IMR-90 (cell line): ENCODE measurements at regions not wholly inside any gene's neighbourhood (a gene's known extent, or its start where the extent isn't known, plus 50 kb on each side); places are given as distances from the start of the nearest gene placed in this dataset.

Experiments used
- ATAC-seq: fragments of 200-7000 bp; cut with Tn5 transposase; 2 replicates; pipeline ENCODE4 v1.9.1; 2020; ENCODE audit warnings: low read depth, mild to moderate bottlenecking, moderate library complexity
- BruUV-seq: library from RNA; stranded (reverse); fragments of 400-500 nt; replicated peaks from 2 replicates; lab custom pipeline; 2021; lab: Mats Ljungman, UMichigan
- CTCF ChIA-PET: fragments of 300-600 bp; formaldehyde crosslinking; extraction: SDS; loops from one replicate; lab custom pipeline; 2021; ENCODE audit warnings: antibody characterized with exemption; lab: Yijun Ruan, JAX
- POLR2A ChIA-PET: fragments of 300-600 bp; sonication (Branson Sonifier 250); formaldehyde crosslinking; loops from one replicate; lab custom pipeline; 2022; ENCODE audit warnings: antibody characterized with exemption; ENCODE audit not compliant: unreplicated experiment; lab: Charles Lee
- DNase-seq: peaks from one replicate; pipeline ENCODE4 v3.0.0; 2013
- H2AFZ ChIP-seq: replicated peaks from 2 replicates; pipeline ENCODE3; 2013; ENCODE audit warnings: low read length, mild to moderate bottlenecking; ENCODE audit not compliant: poor library complexity
- H2AK5ac ChIP-seq: 2 replicates; pipeline ENCODE4 v1.6.1; 2013; ENCODE audit warnings: low read depth, low read length, inconsistent platforms
- H2AK9ac ChIP-seq: replicated peaks from 2 replicates; pipeline ENCODE3; 2013; ENCODE audit warnings: mild to moderate bottlenecking, low read depth, low read length, moderate library complexity; ENCODE audit not compliant: poor library complexity
- H2BK120ac ChIP-seq: 2 replicates; pipeline ENCODE4 v1.6.1; 2013; ENCODE audit warnings: low read depth, low read length, inconsistent platforms
- H2BK15ac ChIP-seq: 3 replicates; pipeline ENCODE4 v1.6.1; 2013; ENCODE audit warnings: low read depth, low read length, inconsistent platforms
- H2BK20ac ChIP-seq: 2 replicates; pipeline ENCODE4 v1.6.1; 2013; ENCODE audit warnings: low read depth, mild to moderate bottlenecking, inconsistent platforms, low read length, moderate library complexity
- H2BK5ac ChIP-seq: 2 replicates; pipeline ENCODE4 v1.6.1; 2013; ENCODE audit warnings: mild to moderate bottlenecking, low read depth, low read length, inconsistent platforms; ENCODE audit not compliant: poor library complexity, severe bottlenecking
- H3K14ac ChIP-seq: replicated peaks from 2 replicates; pipeline ENCODE4 v1.6.1; 2013; ENCODE audit warnings: low read depth, low read length, inconsistent platforms
- H3K18ac ChIP-seq: 2 replicates; pipeline ENCODE4 v1.6.1; 2013; ENCODE audit warnings: low read depth, low read length, control low read depth
- H3K23ac ChIP-seq: 2 replicates; pipeline ENCODE4 v1.6.1; 2013; ENCODE audit warnings: low read depth, low read length, inconsistent platforms
- H3K27ac ChIP-seq: 2 replicates; pipeline ENCODE4 v1.5.1; 2013; ENCODE audit warnings: mild to moderate bottlenecking, control low read depth, low read length; ENCODE audit not compliant: insufficient read depth
- H3K27me3 ChIP-seq: 2 replicates; pipeline ENCODE4 v1.6.1; 2013; ENCODE audit warnings: low read length; ENCODE audit not compliant: control insufficient read depth, insufficient read depth
- H3K36me3 ChIP-seq: 2 replicates; pipeline ENCODE4 v1.6.1; 2013; ENCODE audit warnings: low read length, mixed read lengths; ENCODE audit not compliant: control insufficient read depth, insufficient read depth
- H3K4ac ChIP-seq: 2 replicates; pipeline ENCODE4 v1.6.1; 2013; ENCODE audit warnings: low read depth, low read length, inconsistent platforms
- H3K4me1 ChIP-seq: 2 replicates; pipeline ENCODE4 v1.6.1; 2013; ENCODE audit warnings: low read length, mixed read lengths; ENCODE audit not compliant: control insufficient read depth, insufficient read depth
- H3K4me2 ChIP-seq: 2 replicates; pipeline ENCODE4 v1.6.1; 2013; ENCODE audit warnings: low read depth, mild to moderate bottlenecking, control low read depth, low read length, moderate library complexity
- H3K4me3 ChIP-seq: 2 replicates; pipeline ENCODE4 v1.5.1; 2013; ENCODE audit warnings: low read depth, mild to moderate bottlenecking, control low read depth, low read length, moderate library complexity; ENCODE audit not compliant: insufficient read depth
- H3K56ac ChIP-seq: 2 replicates; pipeline ENCODE4 v1.6.1; 2013; ENCODE audit warnings: low read length, inconsistent platforms; ENCODE audit not compliant: insufficient read depth; ENCODE audit errors: extremely low read depth
- H3K79me1 ChIP-seq, 2 experiments: 2 replicates each; pipeline ENCODE4 v1.6.1; 2013; ENCODE audit warnings: low read length in 2 of 2, inconsistent platforms in 1 of 2, low read depth in 1 of 2
- H3K9ac ChIP-seq: 2 replicates; pipeline ENCODE4 v1.6.1; 2013; ENCODE audit warnings: low read depth, low read length, control low read depth
- H3K9me1 ChIP-seq: 2 replicates; pipeline ENCODE4 v1.6.1; 2013; ENCODE audit warnings: low read length, inconsistent platforms; ENCODE audit not compliant: insufficient read depth
- H3K9me3 ChIP-seq: 2 replicates; pipeline ENCODE4 v1.6.1; 2013; ENCODE audit warnings: low read length; ENCODE audit not compliant: control insufficient read depth, insufficient read depth
- H4K20me1 ChIP-seq: 2 replicates; pipeline ENCODE4 v1.6.1; 2013; ENCODE audit warnings: low read length, inconsistent platforms; ENCODE audit not compliant: insufficient read depth
- H4K5ac ChIP-seq: 2 replicates; pipeline ENCODE4 v1.6.1; 2013; ENCODE audit warnings: mild to moderate bottlenecking, low read depth, low read length, control low read depth
- H4K8ac ChIP-seq, 2 experiments: 2 replicates each; pipeline ENCODE4 v1.6.1; 2013; ENCODE audit warnings: low read depth in 2 of 2, low read length in 2 of 2, control low read depth in 1 of 2, inconsistent platforms in 1 of 2
- H4K91ac ChIP-seq: 2 replicates; pipeline ENCODE4 v1.6.1; 2013; ENCODE audit warnings: low read depth, low read length, inconsistent platforms; ENCODE audit not compliant: insufficient read depth
- MAZ ChIP-seq: IDR thresholded peaks from 2 replicates; pipeline ENCODE4 v1.6.1; 2012; ENCODE audit warnings: low read depth, mild to moderate bottlenecking, low read length, improper control_type of control experiment, moderate library complexity, borderline replicate concordance
- NFE2L2 ChIP-seq: fragments of 150-350 bp; IDR thresholded peaks from 2 replicates; pipeline ENCODE4 v1.6.1; 2016; ENCODE audit warnings: low read depth, mild to moderate bottlenecking, low read length
- WGBS, 2 experiments: methylation state at CpG; one replicate each; pipeline versions ENCODE4 v1.1.5 to v1.1.7; 2013; ENCODE audit warnings: missing lambda C conversion rate in 2 of 2; ENCODE audit not compliant: insufficient read length in 1 of 2; ENCODE audit errors: extremely low coverage in 2 of 2; 5-methylcytosine and 5-hydroxymethylcytosine counted together
- dilution Hi-C: fragments of 300-500 bp; cut with HindIII; formaldehyde crosslinking; loops from one replicate; pipeline ENCODE4 v1.14.3; 2018; ENCODE audit warnings: low sequenced_read_pairs; ENCODE audit not compliant: unreplicated experiment
- in situ Hi-C: fragments of 300-500 bp; cut with MboI; formaldehyde crosslinking; loops from 3 replicates; pipeline ENCODE4 v1.14.3; 2019; ENCODE audit warnings: low sequenced_read_pairs, inconsistent platforms, mixed read lengths
- intact Hi-C: fragments of 100-400 bp; cut with micrococcal nuclease; formaldehyde crosslinking; loops from 2 replicates; pipeline ENCODE4 v1.10.0; 2022

DNA sequence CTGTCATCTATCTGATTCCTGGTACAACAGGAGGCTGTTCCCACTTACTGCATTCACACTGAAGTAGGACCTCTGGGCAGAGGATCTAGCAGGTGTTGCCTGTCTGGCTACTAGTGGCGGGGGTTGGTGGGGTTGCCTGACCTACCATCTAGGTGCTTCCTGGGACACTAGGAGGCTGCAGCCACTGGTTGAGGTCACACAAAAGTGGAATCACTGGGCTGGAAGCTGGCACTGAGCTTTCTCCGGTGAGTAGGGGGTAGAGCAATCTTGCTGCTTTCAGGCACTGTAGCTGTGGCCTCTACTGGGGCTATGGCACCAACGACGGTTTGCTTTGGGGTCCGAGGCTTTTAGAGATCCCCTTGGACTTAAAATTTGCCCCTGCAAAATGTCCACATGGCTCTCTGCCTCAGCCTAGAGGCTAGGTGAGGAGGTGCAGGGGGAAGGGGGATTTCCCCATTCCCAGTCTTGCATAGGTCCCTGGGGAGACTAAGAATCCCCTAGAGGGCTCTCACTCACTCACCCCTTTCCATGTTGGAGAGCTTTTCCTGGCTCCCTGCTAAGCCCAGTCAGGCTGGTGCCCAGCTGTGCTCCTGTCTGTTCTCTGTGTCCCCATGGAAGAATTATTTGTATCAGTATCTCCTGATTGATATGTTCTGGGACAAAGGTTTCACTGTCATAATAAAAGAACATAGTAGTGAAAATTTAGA, 397.7 kb upstream of the EPHA6 start:
- CTCF ChIA-PET: no interaction called here
- no TSS peak for BruUV-seq

More for the DNA sequence above, 397.7 kb upstream of the EPHA6 start:
- Histone ChIP-seq H3K79me1 (no peaks in the 10 kb centered on the region), H3K9me3 (peaks cover 5% of the 10 kb centered on the region; the same call in 1 of the 2 replicates), H2BK20ac (no peak overlapping the region), H3K14ac (no peak overlapping the region), H3K27ac (no peak overlapping the region), H2BK5ac (no peak overlapping the region), H2BK15ac (no peak overlapping the region), H2AK5ac (no peak overlapping the region), H4K8ac (no peak overlapping the region), H3K4me3 (no peak overlapping the region), H2BK120ac (no peak overlapping the region), H4K20me1 (no peaks in the 10 kb centered on the region), H3K4me2 (no peak overlapping the region), H3K27me3 (no peaks in the 10 kb centered on the region), H3K9me1 (no peaks in the 10 kb centered on the region), H3K18ac (no peak overlapping the region), H3K56ac (no peak overlapping the region), H3K23ac (no peak overlapping the region), H2AK9ac (no peak overlapping the region), H3K4me1 (no peaks in the 10 kb centered on the region), H3K9ac (no peak overlapping the region), H2AFZ (no peak overlapping the region), H3K36me3 (no peaks in the 10 kb centered on the region), H3K4ac (no peak overlapping the region), H4K5ac (no peak overlapping the region), H4K91ac (no peak overlapping the region)
- intact Hi-C loops: no loop called here
- DNase-seq (no peak), ATAC-seq (no peak)
- POLR2A ChIA-PET: no interaction called here
- dilution Hi-C loops: no loop called here
- no peak for TF ChIP-seq MAZ
- no peak for TF ChIP-seq NFE2L2
- WGBS, 2 experiments: no CpG with 5 or more reads among the region's 5 CpGs
- in situ Hi-C loops: no loop called here
